ENCODE measurements at regions not wholly inside any gene's neighbourhood (a gene's known extent, or its start where the extent isn't known, plus 50 kb on each side); places are given as distances from the start of the nearest gene placed in this dataset.

DNA sequence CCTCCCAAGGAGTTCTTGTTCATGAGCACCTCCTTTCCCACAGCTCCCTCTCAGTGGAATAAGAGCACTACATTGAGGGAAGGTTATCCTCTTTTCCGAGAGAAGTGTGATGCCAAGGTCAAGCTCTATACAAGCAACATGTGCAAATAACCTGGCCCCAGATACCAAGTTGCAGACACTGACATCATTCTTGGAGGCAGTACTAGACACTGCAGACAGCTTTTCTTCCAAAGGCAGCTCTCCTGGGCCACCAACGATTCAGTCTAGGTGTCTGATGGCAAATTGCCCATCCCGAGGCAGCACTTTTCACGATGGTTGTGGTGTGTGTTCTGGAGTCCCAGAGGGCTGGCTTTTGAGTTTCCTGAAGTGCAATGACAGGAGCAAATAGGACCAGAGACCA is 384.9 kb downstream of the TLL1 start:
- no peak for TF ChIP-seq POLR2A (IDR thresholded peaks at IDR 0.05)
- TF ChIP-seq, protein P1, sequence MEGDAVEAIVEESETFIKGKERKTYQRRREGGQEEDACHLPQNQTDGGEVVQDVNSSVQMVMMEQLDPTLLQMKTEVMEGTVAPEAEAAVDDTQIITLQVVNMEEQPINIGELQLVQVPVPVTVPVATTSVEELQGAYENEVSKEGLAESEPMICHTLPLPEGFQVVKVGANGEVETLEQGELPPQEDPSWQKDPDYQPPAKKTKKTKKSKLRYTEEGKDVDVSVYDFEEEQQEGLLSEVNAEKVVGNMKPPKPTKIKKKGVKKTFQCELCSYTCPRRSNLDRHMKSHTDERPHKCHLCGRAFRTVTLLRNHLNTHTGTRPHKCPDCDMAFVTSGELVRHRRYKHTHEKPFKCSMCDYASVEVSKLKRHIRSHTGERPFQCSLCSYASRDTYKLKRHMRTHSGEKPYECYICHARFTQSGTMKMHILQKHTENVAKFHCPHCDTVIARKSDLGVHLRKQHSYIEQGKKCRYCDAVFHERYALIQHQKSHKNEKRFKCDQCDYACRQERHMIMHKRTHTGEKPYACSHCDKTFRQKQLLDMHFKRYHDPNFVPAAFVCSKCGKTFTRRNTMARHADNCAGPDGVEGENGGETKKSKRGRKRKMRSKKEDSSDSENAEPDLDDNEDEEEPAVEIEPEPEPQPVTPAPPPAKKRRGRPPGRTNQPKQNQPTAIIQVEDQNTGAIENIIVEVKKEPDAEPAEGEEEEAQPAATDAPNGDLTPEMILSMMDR (IDR thresholded peaks at IDR 0.05 in 4 of 5, conservative IDR thresholded peaks at IDR 0.05 in 1 of 5): no peak
